ENCODE measurements at regions not wholly inside any gene's neighbourhood (a gene's known extent, or its start where the extent isn't known, plus 50 kb on each side); places are given as distances from the start of the nearest gene placed in this dataset.
"Not testable (repeated sequence)": the region's sequence is repeated elsewhere in the genome, so short reads cannot be mapped to it uniquely, and the experiment has no call there.

DNA sequence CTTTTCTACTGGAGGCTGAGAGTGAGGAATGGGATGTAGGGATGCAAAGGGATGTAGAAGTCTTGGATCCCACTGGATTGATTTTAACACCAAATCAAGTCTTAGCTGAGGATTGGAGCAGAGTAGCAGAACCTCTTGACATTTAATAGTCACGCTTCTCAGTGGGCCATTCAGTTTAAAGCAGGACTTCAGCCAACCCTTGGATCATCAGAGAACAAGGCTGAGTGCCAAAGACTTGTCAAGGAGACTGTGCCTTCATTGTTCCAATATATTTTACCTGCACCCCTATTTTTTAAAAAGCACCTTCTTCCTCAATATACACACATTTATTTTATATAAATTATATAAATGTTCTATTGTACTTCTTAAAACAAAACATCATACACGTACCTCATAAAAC lies 242.4 kb upstream of the ST6GAL2 start:
- no peak for DNase-seq

GRCh38 chr2:107132070-107132469 lies 246.1 kb upstream of the ST6GAL2 start:
- DNase-seq, result no peak

GRCh38 chr2:107132746-107133145 lies 246.8 kb upstream of the ST6GAL2 start:
- no peak for DNase-seq

DNA sequence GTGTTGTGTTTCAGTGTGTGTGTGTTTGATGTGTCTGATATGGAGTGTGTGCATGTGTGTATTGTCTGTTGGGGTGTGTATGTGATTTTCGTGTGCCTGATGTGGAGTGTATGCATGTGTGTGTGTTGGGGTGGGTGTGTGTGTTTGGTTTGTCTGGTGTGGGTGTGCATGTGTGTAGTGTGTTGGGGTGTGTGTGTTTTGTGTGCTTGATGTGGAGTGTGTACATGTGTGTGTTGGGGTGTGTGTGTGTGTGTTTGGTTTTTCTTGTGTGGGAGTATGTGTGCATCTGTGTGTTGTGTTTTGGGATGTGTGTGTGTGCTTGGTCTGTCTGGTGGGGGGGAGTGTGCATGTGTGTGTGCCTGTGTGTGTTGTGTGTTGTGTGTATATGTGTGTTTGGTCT lies 247.4 kb upstream of the ST6GAL2 start:
- DNase-seq, result no peak

- no peak for DNase-seq
Measured at GRCh38 chr2:107136733-107137132, 250.8 kb upstream of the ST6GAL2 start.

GRCh38 chr2:107137706-107138105 lies 251.7 kb upstream of the ST6GAL2 start:
- DNase-seq, result peak in 1 of 2 experiments; percentile 3

DNA sequence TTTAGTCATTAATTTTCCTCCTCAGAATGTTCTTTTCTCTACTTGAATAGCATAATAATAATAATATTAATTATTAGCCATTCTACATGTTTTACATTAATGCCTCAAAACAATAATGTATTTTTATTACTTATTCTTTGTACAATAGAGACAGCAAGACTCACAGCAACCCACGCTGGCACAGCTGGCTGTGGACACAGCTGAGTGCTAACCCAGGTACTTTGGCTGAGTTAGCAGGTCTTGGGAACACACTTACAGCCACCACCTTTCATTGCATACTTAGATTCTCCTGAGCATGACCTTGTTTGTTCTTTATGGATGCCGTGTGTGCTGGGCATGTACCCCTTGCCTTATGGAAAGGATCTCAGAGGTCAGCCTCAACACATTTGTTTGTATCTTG lies 260.2 kb upstream of the ST6GAL2 start:
- DNase-seq, result no peak

GRCh38 chr2:107146645-107147044 lies 260.7 kb upstream of the ST6GAL2 start:
- DNase-seq, result not testable (repeated sequence)

- no peak for DNase-seq
Measured at GRCh38 chr2:107148055-107148454, 262.1 kb upstream of the ST6GAL2 start.

DNA sequence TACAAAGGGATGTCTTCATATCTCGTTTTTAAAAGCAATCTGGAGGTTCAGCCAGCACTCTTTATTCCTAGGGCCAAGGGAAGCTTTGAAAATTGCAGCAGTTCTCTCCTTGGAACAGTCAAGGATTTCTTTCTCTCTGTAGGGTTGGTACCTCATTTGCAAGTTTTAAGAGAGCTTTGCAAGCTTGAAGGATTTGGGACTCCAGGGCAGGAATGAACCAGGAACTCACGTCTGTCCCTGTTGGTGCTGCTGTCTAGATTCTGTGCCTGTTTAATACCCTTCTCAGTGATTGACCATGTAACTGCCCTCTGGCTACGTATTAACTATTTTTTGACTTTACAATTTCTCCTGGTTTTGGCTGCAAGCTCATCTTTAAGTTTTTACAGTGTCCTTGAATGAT lies 262.5 kb upstream of the ST6GAL2 start:
- no peak for DNase-seq

GRCh38 chr2:107160640-107161239 lies 274.8 kb upstream of the ST6GAL2 start:
- DNase-seq, result no peak

GRCh38 chr2:107168141-107168540 lies 282.2 kb upstream of the ST6GAL2 start:
- DNase-seq, result no peak

- DNase-seq, result no peak
Measured at GRCh38 chr2:107174171-107174570, 288.2 kb upstream of the ST6GAL2 start.

DNA sequence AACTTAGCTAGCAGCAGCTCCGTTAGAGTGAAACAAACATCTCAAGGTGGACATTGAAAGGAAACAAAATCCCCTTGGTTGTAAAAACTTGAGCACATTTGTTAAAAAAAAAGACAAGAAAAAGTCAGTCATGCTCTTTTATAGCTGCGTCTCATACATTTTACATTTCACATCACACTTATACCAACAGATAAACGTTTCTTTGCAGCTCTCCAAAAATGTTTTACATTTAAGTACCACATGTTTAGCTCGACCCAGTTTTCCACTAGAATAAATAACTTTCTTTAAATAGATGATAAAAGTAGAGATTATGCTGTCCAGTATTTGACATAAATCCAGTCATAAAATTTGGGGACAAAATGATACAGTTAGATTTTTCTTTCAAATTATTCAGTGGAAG lies 297.0 kb upstream of the ST6GAL2 start:
- no peak for DNase-seq

GRCh38 chr2:107187870-107188269 lies 301.9 kb upstream of the ST6GAL2 start:
- DNase-seq, result no peak

- no peak for DNase-seq
Measured at GRCh38 chr2:107195631-107196030, 309.7 kb upstream of the ST6GAL2 start.

DNA sequence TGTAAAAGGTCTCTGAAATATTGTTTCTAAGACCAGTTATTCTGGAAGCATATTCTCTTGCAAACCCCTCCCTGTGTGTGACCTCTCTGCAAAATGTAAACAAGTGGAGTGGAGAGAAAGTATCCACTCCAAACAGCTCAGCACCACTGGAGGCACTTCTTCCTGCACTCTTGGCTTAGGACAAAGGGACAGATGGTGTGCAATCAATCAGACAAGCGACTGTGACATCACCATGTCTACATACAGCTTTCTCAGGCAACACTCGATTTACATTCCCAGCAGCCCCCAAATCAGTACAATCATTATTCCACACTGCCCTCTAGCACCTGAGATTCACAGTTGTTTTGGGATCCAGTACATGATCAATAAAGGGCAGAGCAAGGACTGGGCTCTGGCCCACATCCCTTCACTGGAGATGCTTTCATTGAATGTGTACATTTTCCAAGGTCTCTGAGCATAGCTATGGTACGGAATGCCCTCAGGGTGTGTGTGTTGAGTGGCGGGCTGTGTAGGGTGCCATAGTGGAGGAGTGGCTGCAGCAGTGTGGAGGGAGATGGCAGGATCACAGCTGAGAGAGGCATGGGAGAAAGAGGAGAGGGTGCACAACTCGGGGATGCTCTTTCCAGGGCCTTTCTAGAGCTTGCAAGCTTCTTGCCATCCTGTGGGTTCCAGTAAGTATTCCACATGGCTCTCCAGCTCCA lies 311.8 kb upstream of the ST6GAL2 start:
- DNase-seq, result no peak

- no peak for DNase-seq
Measured at GRCh38 chr2:107202962-107203591, 317.1 kb upstream of the ST6GAL2 start.

DNA sequence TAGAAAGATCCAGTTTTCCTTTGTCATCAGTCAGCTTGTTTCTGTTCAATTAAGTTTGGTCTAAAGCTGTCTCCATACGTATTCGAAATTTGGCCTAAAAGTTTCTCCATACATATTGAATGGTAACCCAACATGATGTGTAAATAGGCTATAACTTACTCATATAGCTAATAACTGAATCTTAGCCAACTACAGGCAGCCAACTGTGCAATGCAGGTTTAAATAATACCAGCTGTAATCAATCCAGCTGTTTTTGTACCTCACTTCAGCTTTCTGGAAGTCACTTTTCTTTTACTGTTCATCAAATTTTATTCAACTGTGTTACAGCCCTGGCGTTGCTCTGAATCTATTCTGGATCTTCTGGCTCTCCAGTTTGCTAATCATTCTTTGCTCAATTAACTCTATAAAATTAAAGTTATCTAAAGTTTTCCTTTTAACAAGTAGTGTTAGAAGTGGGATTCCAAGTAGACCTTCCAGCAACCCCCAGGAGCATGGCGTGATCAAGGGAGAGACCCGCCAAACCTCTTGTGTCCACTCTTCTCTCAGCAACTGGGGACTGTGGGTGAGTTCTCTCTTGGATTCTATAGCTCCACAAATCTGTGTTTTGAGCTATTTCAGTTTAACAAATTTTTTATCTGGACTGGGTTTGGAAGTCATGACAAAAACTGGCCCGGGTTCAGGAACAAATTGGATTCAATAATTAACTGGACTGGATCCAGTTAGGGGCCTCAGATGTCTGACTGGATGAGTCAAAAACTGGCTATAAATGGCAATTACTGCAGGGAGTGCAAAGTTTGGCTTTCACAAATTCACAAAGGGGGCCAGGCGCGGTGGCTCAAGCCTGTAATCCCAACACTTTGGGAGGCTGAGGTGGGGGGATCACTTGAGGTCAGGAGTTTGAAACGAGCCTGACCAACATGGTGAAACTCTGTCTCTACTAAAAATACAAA lies 329.7 kb upstream of the ST6GAL2 start:
- no peak for DNase-seq

- no peak for DNase-seq
Measured at GRCh38 chr2:107218208-107218607, 332.2 kb upstream of the ST6GAL2 start.

- DNase-seq, result no peak
Measured at GRCh38 chr2:107222466-107222865, 336.5 kb upstream of the ST6GAL2 start.

DNA sequence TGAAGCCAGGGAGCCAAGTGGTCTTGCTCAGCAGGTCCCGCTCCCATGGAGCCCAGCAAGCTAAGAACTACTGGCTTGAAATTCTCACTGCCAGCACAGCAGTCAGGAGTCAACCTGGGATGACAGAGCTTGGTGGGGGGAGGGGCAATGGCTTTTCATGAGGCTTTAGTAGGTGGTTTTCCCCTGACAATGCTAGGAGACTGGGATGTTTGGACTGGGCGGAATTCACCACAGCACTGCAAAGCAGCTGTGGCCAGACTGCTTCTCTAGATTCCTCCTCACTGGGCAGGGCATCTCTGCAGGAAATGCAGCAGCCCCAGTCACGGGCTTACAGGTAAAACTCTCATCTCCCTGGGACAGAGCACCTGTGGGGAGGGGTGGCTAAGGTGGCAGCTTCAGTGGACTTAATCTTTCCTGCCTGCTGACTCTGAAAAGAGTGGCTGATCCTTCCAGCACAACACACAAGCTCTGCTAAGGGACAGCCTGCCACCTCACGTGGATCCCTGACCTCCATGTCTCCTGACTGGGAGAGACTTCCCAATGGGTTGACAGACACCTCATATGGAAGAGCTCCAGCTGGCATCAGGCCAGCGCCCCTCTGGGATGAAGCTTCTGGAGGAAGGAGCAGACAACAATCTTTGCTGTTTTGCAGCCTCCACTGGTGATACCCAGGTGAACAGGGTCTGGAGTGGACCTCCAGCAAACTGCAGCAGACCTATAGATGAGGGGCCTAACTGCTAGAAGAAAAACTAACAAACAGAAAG lies 349.7 kb upstream of the ST6GAL2 start:
- DNase-seq, result no peak
